ENCODE measurements at regions not wholly inside any gene's neighbourhood (a gene's known extent, or its start where the extent isn't known, plus 50 kb on each side); places are given as distances from the start of the nearest gene placed in this dataset.

- Histone ChIP-seq H3K27me3 (ENCODE audit: insufficient read depth, low read length) (no peaks in the 10 kb centered on the region), H3K23ac (ENCODE audit: insufficient read length, low read depth, low read length) (no peak overlapping the region), H3K4me2 (ENCODE audit: insufficient read depth, insufficient read length, low read length) (no peak overlapping the region), H3K23me2 (ENCODE audit: insufficient read length, low read depth, low read length, poor library complexity, severe bottlenecking) (no peaks in the 10 kb centered on the region), H3K79me1 (ENCODE audit: insufficient read depth, low read depth, low read length, poor library complexity, severe bottlenecking) (no peaks in the 10 kb centered on the region), H3K18ac (ENCODE audit: insufficient read length, low read depth, low read length) (no peak overlapping the region), H2BK15ac (ENCODE audit: low read depth, low read length) (no peak overlapping the region), H3K9me3 (ENCODE audit: control insufficient read depth, low read depth, low read length) (no peaks in the 10 kb centered on the region), H2BK20ac (ENCODE audit: low read depth, low read length, poor library complexity, severe bottlenecking) (no peak overlapping the region), H3K56ac (ENCODE audit: insufficient read length, low read depth, low read length) (no peak overlapping the region), H2BK12ac (ENCODE audit: insufficient read length, low read depth, low read length) (no peak overlapping the region), H3K4ac (ENCODE audit: low read depth, low read length) (no peak overlapping the region), H4K20me1 (ENCODE audit: control insufficient read depth, insufficient read depth, insufficient read length) (no peaks in the 10 kb centered on the region), H3K27ac (ENCODE audit: insufficient read length, low read depth, low read length) (no peak overlapping the region), H3K9ac (ENCODE audit: extremely low read depth, insufficient read length, low read length) (no peak overlapping the region), H3K4me1 (ENCODE audit: insufficient read depth, low read length) (0 out of 2 replicates have a peak, but pooled peaks cover 4% of the 10 kb centered on the region), H4K8ac (replicated peaks; ENCODE audit: insufficient read length, low read depth, low read length) (no peak overlapping the region), H3T11ph (ENCODE audit: low read length) (no peak overlapping the region), H3K79me2 (ENCODE audit: insufficient read depth, low read length) (no peaks in the 10 kb centered on the region), H2AFZ (ENCODE audit: low read length) (no peak overlapping the region), H3K14ac (ENCODE audit: insufficient read depth, low read length) (no peak overlapping the region), H4K5ac (ENCODE audit: insufficient read length, low read depth, low read length) (no peak overlapping the region), H4K91ac (ENCODE audit: insufficient read length, low read depth, low read length) (no peak overlapping the region), H2BK120ac (ENCODE audit: low read depth, low read length, poor library complexity, severe bottlenecking) (no peak overlapping the region), H2BK5ac (ENCODE audit: insufficient read length, low read length) (no peak overlapping the region), H2AK5ac (ENCODE audit: insufficient read length, low read length) (no peak overlapping the region)
- no peak for TF ChIP-seq CTCF (conservative IDR thresholded peaks at IDR 0.05)
- no peak for DNase-seq
- no peaks in the 10 kb centered on the region for H3K27me3 Mint-ChIP-seq (ENCODE audit: low read depth)
- WGBS (ENCODE audit: extremely low coverage, insufficient read length, low lambda C conversion rate), result no CpG with 5 or more reads among the region's 3 CpGs
- peaks cover 0 to 9% (median 0%) of the 10 kb centered on the region in 3 experiments; a peak in 2 of 7 replicates for H3K36me3 Mint-ChIP-seq (ENCODE audit: insufficient read depth in 1 of 3, low read depth in 3 of 3)
- no peak overlapping the region for H3K27ac Mint-ChIP-seq
- peaks cover 9 to 10% of the 10 kb centered on the region in 2 experiments for H3K4me1 Mint-ChIP-seq
- H3K9me3 Mint-ChIP-seq, result peaks cover 6 to 8% of the 10 kb centered on the region in 2 experiments; a peak in 3 of 5 replicates
- H3K4me3 Mint-ChIP-seq, result no peak overlapping the region
Measured at GRCh38 chr7:41416208-41416595, 286.7 kb downstream of the INHBA start.

Data from H9 (cell line).